Stomach smooth muscle (tissue), 2 donors: ENCODE measurements at regions not wholly inside any gene's neighbourhood (a gene's known extent, or its start where the extent isn't known, plus 50 kb on each side); places are given as distances from the start of the nearest gene placed in this dataset.

ENCODE experiments used
- H3K27ac ChIP-seq: one replicate; pipeline ENCODE4 v1.7.0; 2013; ENCODE audit warnings: mild to moderate bottlenecking, low read length, inconsistent platforms
- H3K27me3 ChIP-seq, 2 donors: one replicate each; pipeline ENCODE4 v1.7.0; 2013; ENCODE audit warnings: low read length in 2 of 2; ENCODE audit not compliant: insufficient read depth in 2 of 2, control insufficient read depth in 1 of 2
- H3K36me3 ChIP-seq, 2 donors: one replicate each; pipeline ENCODE4 v1.7.0; 2013; ENCODE audit warnings: low read length in 2 of 2; ENCODE audit not compliant: control insufficient read depth in 2 of 2, insufficient read depth in 2 of 2
- H3K4me1 ChIP-seq: one replicate; pipeline ENCODE4 v1.7.0; 2013; ENCODE audit warnings: low read length; ENCODE audit not compliant: control insufficient read depth, insufficient read depth
- H3K4me3 ChIP-seq, 2 donors: one replicate each; pipeline ENCODE4 v1.7.0; 2013; ENCODE audit warnings: low read length in 2 of 2
- H3K9ac ChIP-seq, 2 donors: one replicate each; pipeline ENCODE4 v1.7.0; 2013; ENCODE audit warnings: low read length in 2 of 2, mild to moderate bottlenecking in 1 of 2
- H3K9me3 ChIP-seq, 2 donors: one replicate each; pipeline ENCODE4 v1.7.0; 2013; ENCODE audit warnings: low read length in 2 of 2; ENCODE audit not compliant: control insufficient read depth in 2 of 2
- donor health status: healthy.
- donor health status: Pancreatic carcinoma.

DNA sequence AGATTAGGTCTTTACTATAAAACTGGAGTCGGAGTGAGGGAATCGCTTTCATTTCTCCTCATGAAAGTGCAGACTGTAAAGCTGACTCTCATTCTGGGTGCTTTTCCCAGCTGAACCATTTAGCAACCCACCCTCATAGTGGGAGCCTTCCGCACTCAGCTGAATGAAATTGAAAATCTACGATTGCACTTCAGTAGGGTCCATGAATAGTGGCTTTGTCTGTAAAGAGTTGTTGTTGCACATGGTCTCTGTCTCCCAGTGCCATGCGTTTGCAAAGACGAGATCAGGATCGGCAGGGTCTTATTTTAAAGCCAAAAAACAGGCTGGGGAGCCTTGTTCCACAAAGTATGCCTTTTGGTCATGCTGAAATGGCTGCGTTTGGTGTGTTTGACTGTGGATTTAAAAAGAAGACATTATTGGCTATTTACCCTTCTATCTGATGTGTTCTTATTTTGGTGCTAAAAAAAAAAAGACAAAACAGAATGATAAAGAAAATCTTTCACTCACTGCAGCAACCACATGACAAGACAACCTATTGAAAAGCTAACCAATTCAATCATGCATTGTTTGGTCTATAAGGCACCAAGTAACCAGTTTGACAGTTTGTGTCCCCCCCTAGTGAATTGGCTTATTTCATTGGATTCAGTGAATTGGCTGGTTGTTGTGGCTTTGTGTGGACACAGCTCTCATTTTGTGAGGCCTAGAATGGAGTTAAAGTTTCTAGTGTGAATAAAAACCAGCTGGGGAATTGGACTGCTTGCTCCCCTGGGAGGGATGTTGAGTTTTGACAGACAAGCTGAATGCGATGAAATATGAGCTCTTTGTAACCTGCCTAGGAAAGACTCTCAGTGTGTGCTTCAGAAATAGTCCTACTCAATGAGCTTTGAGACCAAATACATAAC, 65.6 kb downstream of the ARHGAP35 start:
- H3K4me1 ChIP-seq: peaks cover 39% of the 10 kb centered on the region
- no peak overlapping the region for H3K27ac ChIP-seq
- H3K27me3 ChIP-seq: no peaks in the 10 kb centered on the region
- no peak overlapping the region for H3K9ac ChIP-seq
- H3K9me3 ChIP-seq: no peaks in the 10 kb centered on the region
- peaks cover 8 to 9% of the 10 kb centered on the region in 2 donors for H3K36me3 ChIP-seq
- no peak overlapping the region for H3K4me3 ChIP-seq

DNA sequence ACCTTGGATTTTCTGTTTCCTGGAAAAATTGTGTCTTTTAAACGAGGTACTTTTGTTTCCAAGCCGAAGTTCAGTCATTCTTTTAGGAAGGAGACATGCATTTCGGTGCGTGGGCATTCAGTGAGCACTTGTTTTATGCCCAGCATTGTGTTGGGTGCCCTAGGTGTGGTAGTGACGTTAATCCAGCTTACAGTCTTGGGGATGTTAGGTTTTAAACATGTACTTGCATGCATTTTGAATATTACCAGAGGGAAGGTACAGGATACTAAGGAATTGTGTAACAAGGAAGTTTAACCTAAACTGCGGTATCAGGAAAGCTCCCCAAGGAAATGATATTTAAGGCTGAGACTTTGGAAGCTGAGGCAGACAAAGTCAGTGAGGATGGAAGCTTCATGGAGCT, 66.3 kb downstream of the ARHGAP35 start:
- H3K9me3 ChIP-seq: no peaks in the 10 kb centered on the region
- no peak overlapping the region for H3K27ac ChIP-seq
- no peaks in the 10 kb centered on the region for H3K27me3 ChIP-seq
- peaks cover 39% of the 10 kb centered on the region for H3K4me1 ChIP-seq
- H3K36me3 ChIP-seq: peaks cover 4 to 6% of the 10 kb centered on the region in 2 donors
- H3K9ac ChIP-seq: no peak overlapping the region
- H3K4me3 ChIP-seq: no peak overlapping the region

- Histone ChIP-seq H3K9ac (no peak overlapping the region), H3K4me1 (peaks cover 43% of the 10 kb centered on the region), H3K27me3 (no peaks in the 10 kb centered on the region), H3K36me3 (peaks cover 0 to 2% of the 10 kb centered on the region in 2 donors), H3K4me3 (peak overlapping the region in 1 of 2 donors; percentile 20), H3K9me3 (no peaks in the 10 kb centered on the region), H3K27ac (no peak overlapping the region)
Measured at GRCh38 chr19:46927893-46928292, 67.1 kb downstream of the ARHGAP35 start.

DNA sequence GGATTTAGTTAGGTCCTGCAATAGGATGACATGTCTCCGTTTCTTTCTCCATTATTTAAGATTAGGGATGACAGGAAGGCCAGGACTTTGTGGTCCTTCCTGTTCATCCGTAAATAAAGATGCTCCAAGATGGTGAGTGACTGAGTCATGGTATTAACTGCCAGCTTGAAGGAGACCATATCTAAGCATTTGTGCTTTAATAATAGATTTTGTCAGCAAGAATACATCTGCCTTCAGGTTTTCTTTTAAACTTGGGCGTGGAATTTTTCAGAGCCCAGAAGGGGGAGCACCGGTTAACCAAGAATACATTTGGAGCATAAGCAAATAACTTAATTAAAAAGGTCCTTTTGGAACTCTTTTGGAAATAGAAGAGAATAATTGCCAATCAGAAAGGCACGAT, 68.2 kb downstream of the ARHGAP35 start:
- no peak overlapping the region for H3K27ac ChIP-seq
- H3K36me3 ChIP-seq: peaks cover 0 to 2% of the 10 kb centered on the region in 2 donors
- peaks cover 45% of the 10 kb centered on the region for H3K4me1 ChIP-seq
- no peaks in the 10 kb centered on the region for H3K9me3 ChIP-seq
- H3K27me3 ChIP-seq: no peaks in the 10 kb centered on the region
- H3K9ac ChIP-seq: no peak overlapping the region
- H3K4me3 ChIP-seq: no peak overlapping the region

- Histone ChIP-seq H3K4me1 (peaks cover 33% of the 10 kb centered on the region), H3K27ac (no peak overlapping the region), H3K4me3 (no peak overlapping the region), H3K9ac (no peak overlapping the region), H3K27me3 (no peaks in the 10 kb centered on the region), H3K36me3 (peaks cover 0 to 1% of the 10 kb centered on the region in 2 donors), H3K9me3 (no peaks in the 10 kb centered on the region)
Measured at GRCh38 chr19:46931202-46931601, 70.4 kb downstream of the ARHGAP35 start.

- H3K27ac ChIP-seq: no peak overlapping the region
Measured at GRCh38 chr19:46932346-46932745, 71.5 kb downstream of the ARHGAP35 start.

GRCh38 chr19:46935066-46935663, 74.4 kb downstream of the ARHGAP35 start:
- no peaks in the 10 kb centered on the region for H3K27me3 ChIP-seq
- peaks cover 0 to 6% of the 10 kb centered on the region in 2 donors for H3K36me3 ChIP-seq
- no peak overlapping the region for H3K9ac ChIP-seq
- H3K4me3 ChIP-seq: no peak overlapping the region
- no peaks in the 10 kb centered on the region for H3K9me3 ChIP-seq
- H3K27ac ChIP-seq: no peak overlapping the region
- H3K4me1 ChIP-seq: peaks cover 11% of the 10 kb centered on the region

More at GRCh38 chr19:46932346-46932745, 71.5 kb downstream of the ARHGAP35 start:
- H3K9ac ChIP-seq: no peak overlapping the region
- H3K9me3 ChIP-seq: no peaks in the 10 kb centered on the region
- H3K27me3 ChIP-seq: no peaks in the 10 kb centered on the region
- H3K36me3 ChIP-seq: peaks cover 0 to 3% of the 10 kb centered on the region in 2 donors
- no peak overlapping the region for H3K4me3 ChIP-seq
- peaks cover 25% of the 10 kb centered on the region for H3K4me1 ChIP-seq

DNA sequence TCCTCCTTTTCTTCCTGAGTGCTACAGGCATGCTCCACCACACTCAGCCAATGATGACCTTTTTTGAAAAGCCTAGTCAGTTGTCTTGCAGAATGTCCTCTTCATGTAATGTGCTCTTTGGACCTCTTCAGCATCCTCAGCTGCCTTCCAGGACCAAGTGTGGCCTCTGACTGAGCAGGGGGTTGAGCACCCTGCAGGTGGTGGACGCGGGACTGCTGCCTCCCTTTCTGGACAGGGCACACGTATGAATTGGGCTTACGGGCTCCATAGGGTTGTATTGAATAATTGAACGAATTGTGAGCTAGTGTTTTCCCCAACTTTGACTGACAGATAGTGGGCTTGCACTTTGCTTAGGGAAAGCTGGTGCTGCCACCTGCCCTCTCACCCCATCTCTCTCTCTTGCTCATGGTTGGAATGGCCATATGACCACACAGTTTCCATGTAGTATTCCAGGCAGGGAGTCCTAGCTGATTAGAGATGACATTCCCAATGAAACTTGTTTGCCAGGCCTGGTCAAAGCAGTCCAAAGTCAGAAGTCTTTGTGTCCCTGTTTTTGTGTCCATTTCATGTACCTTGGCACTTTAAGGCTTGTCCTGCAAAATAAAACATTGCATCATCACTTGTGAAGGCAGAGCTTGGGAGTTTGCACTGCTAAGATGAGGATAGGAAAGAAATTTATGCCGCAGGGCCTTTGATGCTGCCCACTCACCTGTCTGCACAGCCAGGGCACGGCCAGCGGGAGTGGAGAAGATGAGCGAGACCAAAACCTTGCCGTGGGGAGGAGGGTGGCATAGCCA, 76.3 kb upstream of the NPAS1 start:
- Histone ChIP-seq H3K4me3 (no peak overlapping the region), H3K27me3 (no peaks in the 10 kb centered on the region), H3K9ac (no peak overlapping the region), H3K36me3 (peaks cover 0 to 2% of the 10 kb centered on the region in 2 donors), H3K9me3 (no peaks in the 10 kb centered on the region), H3K27ac (no peak overlapping the region), H3K4me1 (peaks cover 21% of the 10 kb centered on the region)

DNA sequence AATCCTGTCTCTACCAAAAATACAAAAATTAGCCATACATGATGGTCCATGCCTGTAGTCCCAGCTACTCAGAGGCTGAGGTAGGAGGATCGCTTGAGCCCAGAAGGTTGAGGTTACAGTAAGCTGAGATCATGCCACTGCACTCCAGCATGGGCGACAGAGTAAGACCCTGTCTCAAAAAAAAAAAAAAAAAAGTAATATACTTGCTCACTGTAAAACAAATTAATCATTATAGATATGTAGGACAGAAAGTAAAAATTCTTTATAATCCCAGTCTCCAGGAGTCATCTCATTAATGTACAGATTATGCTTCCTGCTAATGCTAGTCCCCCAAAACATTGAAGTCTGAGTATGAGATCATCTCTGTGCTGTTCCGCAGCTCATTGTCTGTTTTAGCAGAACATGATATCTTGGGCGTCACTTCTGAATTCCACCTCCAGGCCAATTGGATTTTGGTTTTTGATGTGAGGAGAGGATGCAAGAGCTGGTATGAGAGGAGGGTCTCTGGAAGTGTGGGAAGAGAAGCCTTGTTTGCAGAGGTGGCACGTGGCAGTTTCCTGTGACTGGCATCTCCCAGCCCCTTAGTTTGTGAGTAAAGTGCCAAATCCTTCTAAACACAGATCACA, 75.4 kb upstream of the NPAS1 start:
- Histone ChIP-seq H3K27me3 (no peaks in the 10 kb centered on the region), H3K4me1 (peaks cover 21% of the 10 kb centered on the region), H3K4me3 (no peak overlapping the region), H3K9ac (no peak overlapping the region), H3K9me3 (no peaks in the 10 kb centered on the region), H3K27ac (no peak overlapping the region), H3K36me3 (peaks cover 0 to 2% of the 10 kb centered on the region in 2 donors)

DNA sequence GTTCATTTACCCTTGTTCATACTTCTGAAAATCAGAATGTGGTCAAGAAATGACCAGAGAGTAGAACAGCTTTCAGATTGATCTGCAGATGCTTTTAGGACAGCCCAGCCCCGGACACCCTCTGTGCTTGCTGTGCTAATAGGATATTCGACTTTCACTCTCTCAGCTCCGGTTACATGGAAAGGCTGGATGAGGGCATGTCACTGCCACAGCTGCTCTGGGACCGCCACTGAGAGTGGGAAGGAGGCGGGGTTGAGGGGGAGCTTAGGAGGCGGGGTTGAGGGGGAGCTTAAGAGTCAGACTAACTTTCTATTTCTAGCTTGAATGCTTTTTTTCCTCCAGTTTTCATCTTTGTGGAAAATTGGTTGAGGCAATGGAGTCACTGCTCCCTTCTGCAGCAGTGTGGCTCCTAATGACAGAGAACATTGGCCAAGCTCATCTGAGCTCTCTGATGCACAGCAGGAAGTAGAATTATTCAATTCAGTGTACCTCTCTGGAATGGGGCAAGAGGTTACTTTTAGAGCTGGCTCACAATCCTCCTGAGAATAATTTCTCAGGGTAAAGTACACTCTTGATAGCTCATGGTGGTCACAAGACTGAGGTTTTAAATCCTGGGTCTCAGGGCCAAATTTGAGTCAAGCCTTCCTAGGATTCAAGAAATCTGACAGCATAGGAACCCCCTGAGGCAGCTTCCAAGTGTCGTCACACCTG, 74.6 kb upstream of the NPAS1 start:
- Histone ChIP-seq H3K36me3 (peaks cover 0 to 2% of the 10 kb centered on the region in 2 donors), H3K27ac (peak overlapping the region; percentile 37), H3K27me3 (no peaks in the 10 kb centered on the region), H3K9me3 (no peaks in the 10 kb centered on the region), H3K4me3 (peak overlapping the region in 1 of 2 donors; percentile 49), H3K9ac (peak overlapping the region in 1 of 2 donors; percentile 5), H3K4me1 (peaks cover 21% of the 10 kb centered on the region)
